WERI-Rb-1 (cell line): ENCODE measurements at regions not wholly inside any gene's neighbourhood (a gene's known extent, or its start where the extent isn't known, plus 50 kb on each side); places are given as distances from the start of the nearest gene placed in this dataset.

Experiments used
- DNase-seq: peaks from one replicate; pipeline ENCODE4 v3.0.0-alpha.2; 2020
- H3K27ac ChIP-seq: fragments of 250-450 bp; sonication (Bioruptor Pico); 2 replicates; pipeline ENCODE4 v1.5.1; 2020; ENCODE audit warnings: mild to moderate bottlenecking, moderate library complexity
- H3K27me3 ChIP-seq: fragments of 250-450 bp; sonication (Bioruptor Pico); 2 replicates; pipeline ENCODE4 v1.5.1; 2021; ENCODE audit warnings: mild to moderate bottlenecking, low read depth, moderate library complexity; ENCODE audit not compliant: insufficient read depth, severe bottlenecking
- H3K36me3 ChIP-seq: fragments of 250-450 bp; sonication (Bioruptor Pico); 2 replicates; pipeline ENCODE4 v1.5.1; 2020; ENCODE audit warnings: mild to moderate bottlenecking, moderate library complexity
- H3K4me3 ChIP-seq: 2 replicates; pipeline ENCODE4 v1.5.1; 2011; ENCODE audit warnings: low read depth, mild to moderate bottlenecking, control low read depth, low read length
- H3K9me3 ChIP-seq: fragments of 250-450 bp; sonication (Bioruptor Pico); 2 replicates; pipeline ENCODE4 v1.5.1; 2021; ENCODE audit warnings: mild to moderate bottlenecking, moderate library complexity; ENCODE audit not compliant: severe bottlenecking
- TF ChIP-seq, protein P1 (sequence below): IDR thresholded peaks from 2 replicates; pipeline ENCODE4 v1.5.1; 2011; ENCODE audit warnings: low read depth, mild to moderate bottlenecking, control low read depth, inconsistent platforms, low read length

- Histone ChIP-seq H3K4me3 (no peak overlapping the region), H3K36me3 (no peaks in the 10 kb centered on the region), H3K9me3 (no peaks in the 10 kb centered on the region), H3K27ac (no peak overlapping the region), H3K27me3 (no peaks in the 10 kb centered on the region)
- TF ChIP-seq, protein P1, sequence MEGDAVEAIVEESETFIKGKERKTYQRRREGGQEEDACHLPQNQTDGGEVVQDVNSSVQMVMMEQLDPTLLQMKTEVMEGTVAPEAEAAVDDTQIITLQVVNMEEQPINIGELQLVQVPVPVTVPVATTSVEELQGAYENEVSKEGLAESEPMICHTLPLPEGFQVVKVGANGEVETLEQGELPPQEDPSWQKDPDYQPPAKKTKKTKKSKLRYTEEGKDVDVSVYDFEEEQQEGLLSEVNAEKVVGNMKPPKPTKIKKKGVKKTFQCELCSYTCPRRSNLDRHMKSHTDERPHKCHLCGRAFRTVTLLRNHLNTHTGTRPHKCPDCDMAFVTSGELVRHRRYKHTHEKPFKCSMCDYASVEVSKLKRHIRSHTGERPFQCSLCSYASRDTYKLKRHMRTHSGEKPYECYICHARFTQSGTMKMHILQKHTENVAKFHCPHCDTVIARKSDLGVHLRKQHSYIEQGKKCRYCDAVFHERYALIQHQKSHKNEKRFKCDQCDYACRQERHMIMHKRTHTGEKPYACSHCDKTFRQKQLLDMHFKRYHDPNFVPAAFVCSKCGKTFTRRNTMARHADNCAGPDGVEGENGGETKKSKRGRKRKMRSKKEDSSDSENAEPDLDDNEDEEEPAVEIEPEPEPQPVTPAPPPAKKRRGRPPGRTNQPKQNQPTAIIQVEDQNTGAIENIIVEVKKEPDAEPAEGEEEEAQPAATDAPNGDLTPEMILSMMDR, result no peak
- DNase-seq, result no peak
Measured at GRCh38 chr2:56444339-56444738, 260.5 kb downstream of the CCDC85A start.

DNA sequence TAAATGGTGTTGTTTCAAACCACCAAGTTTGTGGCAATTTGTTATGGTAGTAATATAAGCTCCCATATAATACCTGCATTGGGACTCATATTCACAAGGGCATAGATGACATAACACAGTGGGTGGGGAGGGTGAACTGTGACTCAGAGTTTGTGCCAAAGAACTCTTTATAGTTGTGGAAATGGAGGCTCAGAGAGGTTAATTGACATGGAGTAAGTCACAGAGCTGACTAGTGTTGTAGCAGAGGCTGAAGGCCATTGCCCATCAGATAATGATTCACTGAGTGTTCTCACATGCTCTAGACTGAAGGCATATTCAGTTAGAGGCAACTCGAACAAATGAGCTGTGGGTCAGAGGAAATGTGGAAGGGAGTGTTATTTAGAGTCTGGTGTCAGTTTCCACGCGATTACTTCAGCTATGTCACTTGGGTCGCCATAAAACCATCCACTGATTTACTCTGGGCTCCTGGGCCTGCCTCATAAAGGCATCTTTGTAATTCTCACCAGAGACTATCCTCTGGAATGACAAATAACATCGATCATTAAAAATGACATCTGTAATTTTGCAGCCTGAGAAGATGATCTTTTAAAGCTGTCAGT, 264.7 kb downstream of the CCDC85A start:
- H3K4me3 ChIP-seq, result no peak overlapping the region
- no peak overlapping the region for H3K27ac ChIP-seq
- H3K9me3 ChIP-seq, result no peaks in the 10 kb centered on the region
- no peaks in the 10 kb centered on the region for H3K36me3 ChIP-seq
- H3K27me3 ChIP-seq, result no peaks in the 10 kb centered on the region
- TF ChIP-seq, protein P1, result no peak
- no peak for DNase-seq

- Histone ChIP-seq H3K27ac (no peak overlapping the region), H3K4me3 (no peak overlapping the region), H3K9me3 (no peaks in the 10 kb centered on the region), H3K27me3 (no peaks in the 10 kb centered on the region), H3K36me3 (no peaks in the 10 kb centered on the region)
- TF ChIP-seq, protein P1, result no peak
- DNase-seq, result no peak
Measured at GRCh38 chr2:56449002-56449431, 265.2 kb downstream of the CCDC85A start.

- no peaks in the 10 kb centered on the region for H3K9me3 ChIP-seq
- no peak overlapping the region for H3K27ac ChIP-seq
- H3K4me3 ChIP-seq, result no peak overlapping the region
- no peaks in the 10 kb centered on the region for H3K36me3 ChIP-seq
- DNase-seq, result no peak
- no peaks in the 10 kb centered on the region for H3K27me3 ChIP-seq
- TF ChIP-seq, protein P1, result no peak
Measured at GRCh38 chr2:56449449-56449860, 265.7 kb downstream of the CCDC85A start.

DNA sequence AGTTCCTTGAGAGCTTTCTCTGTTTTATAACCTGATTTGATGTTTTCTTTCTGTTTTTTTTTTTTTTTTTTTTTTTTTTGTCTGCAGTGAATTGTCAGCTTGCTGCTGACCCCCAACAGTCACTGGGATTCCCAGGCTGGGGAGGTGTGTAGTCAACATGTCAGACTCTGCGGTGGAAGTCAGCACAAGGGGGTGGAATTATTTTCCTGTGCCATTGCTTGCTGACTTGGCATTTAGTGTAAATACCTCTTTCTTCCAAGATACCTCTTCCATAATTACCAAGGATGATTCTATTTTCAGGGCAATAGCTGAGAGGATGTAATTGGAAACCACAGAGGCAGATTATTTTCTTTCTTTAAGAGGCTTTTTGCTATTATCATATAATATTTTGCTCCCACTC, 266.3 kb downstream of the CCDC85A start:
- TF ChIP-seq, protein P1, result no peak
- Histone ChIP-seq H3K4me3 (no peak overlapping the region), H3K27me3 (no peaks in the 10 kb centered on the region), H3K27ac (no peak overlapping the region), H3K36me3 (no peaks in the 10 kb centered on the region), H3K9me3 (no peaks in the 10 kb centered on the region)
- no peak for DNase-seq

DNA sequence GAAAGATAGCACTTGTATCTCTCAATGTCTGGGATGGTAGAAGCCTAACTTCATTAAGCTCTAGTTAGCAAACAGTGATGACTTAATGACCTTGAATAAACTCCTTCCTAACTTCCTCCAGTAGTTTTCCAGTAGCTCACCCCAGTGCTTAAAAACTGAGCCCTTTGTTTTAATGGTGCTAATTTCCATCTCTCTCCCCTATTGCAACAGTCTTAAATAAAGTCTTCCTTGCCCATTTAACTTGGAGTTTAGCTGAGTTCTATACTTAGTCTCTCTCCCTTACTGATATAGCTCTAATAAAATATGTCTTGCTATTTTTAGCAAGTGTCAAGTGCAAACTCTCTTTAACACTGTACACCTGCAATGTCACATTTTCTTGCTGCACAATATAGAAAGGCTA, 267.0 kb downstream of the CCDC85A start:
- TF ChIP-seq, protein P1, result no peak
- Histone ChIP-seq H3K4me3 (no peak overlapping the region), H3K27ac (no peak overlapping the region), H3K36me3 (no peaks in the 10 kb centered on the region), H3K27me3 (no peaks in the 10 kb centered on the region), H3K9me3 (no peaks in the 10 kb centered on the region)
- DNase-seq, result no peak
